ENCODE measurements at regions not wholly inside any gene's neighbourhood (a gene's known extent, or its start where the extent isn't known, plus 50 kb on each side); places are given as distances from the start of the nearest gene placed in this dataset.

DNA sequence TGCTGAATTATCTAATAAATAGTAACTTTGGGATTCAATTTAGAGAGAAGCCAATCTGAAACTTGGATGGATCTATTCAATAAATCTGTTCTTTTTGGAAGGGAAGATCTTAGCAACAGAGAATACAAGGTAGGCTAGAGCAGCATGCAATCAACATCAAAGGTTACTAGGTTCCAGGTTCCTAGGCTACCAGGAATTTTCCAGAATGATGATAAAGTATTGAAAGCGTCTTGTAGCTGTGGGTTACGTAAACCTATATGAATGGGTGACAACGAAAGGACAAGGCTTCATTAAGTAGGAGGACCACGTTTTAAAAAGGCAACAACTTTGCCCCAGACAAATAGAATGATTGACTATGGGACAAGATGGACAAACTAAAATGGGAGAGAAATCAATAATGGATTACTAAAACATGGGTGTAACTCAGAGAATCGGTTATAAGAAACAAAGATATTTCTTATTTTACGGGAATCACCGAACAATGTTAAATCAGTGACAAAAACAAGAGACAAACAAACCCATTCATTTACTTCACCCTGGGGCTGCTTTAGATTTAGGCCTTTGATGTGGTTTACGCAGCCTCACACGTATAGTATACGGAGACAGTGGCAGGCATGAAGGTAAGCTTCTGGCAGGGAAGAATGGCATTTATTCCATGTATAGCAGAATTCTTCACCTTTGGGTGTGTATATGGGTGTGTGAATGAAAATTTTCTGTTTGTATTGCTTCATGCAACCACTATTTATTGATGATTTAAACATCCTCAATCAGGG is 732.6 kb upstream of the PABPC4L start:
- Histone ChIP-seq H3K4me2 (ENCODE audit: low read length) (no peak overlapping the region), H3K27me3 (ENCODE audit: insufficient read depth, low read length) (no peaks in the 10 kb centered on the region), H3K4me3 (replicated peaks in 1 of 2; ENCODE audit: low read depth in 1 of 2, low read length in 2 of 2) (no peak overlapping the region)

GRCh38 chr4:134915355-134915754 is 713.8 kb upstream of the PABPC4L start:
- Histone ChIP-seq H3K27me3 (ENCODE audit: insufficient read depth, low read length) (no peaks in the 10 kb centered on the region), H3K4me1 (ENCODE audit: control insufficient read depth in 1 of 2, insufficient read depth in 2 of 2, low read length in 2 of 2) (no peaks in the 10 kb centered on the region), H4K20me1 (ENCODE audit: insufficient read depth) (no peaks in the 10 kb centered on the region; the same call in 1 of the 2 replicates), H3K27ac (ENCODE audit: low read depth, low read length) (no peak overlapping the region), H3K4me3 (replicated peaks in 1 of 2; ENCODE audit: low read depth in 1 of 2, low read length in 2 of 2) (no peak overlapping the region), H3K9me2 (ENCODE audit: insufficient read depth) (no peaks in the 10 kb centered on the region), H3K36me3 (ENCODE audit: control insufficient read depth in 1 of 2, insufficient read depth in 2 of 2, low read length in 2 of 2) (no peaks in the 10 kb centered on the region), H3K9me3 (ENCODE audit: control insufficient read depth in 1 of 2, insufficient read depth in 1 of 2, low read depth in 1 of 2, low read length in 2 of 2) (no peaks in the 10 kb centered on the region), H2AFZ (ENCODE audit: low read depth, low read length, poor library complexity, severe bottlenecking) (no peak overlapping the region), H3K9ac (ENCODE audit: low read length) (no peak overlapping the region), H3K79me2 (ENCODE audit: insufficient read depth, low read length) (no peaks in the 10 kb centered on the region), H3K4me2 (ENCODE audit: low read length) (no peak overlapping the region)
- RAD21 ChIA-PET (ENCODE audit: low non-redundant PET in 1 of 2, low total read pairs in 2 of 2, uncharacterized antibody in 2 of 2, unreplicated experiment in 2 of 2), result no interaction called here
- DNase-seq (ENCODE audit: low read depth, low spot score) (no peak), ATAC-seq (no peak)
- no TSS peak for BruUV-seq (replicated peaks)
- POLR2A ChIA-PET, result no interaction called here
- CTCF ChIA-PET, result no interaction called here
- intact Hi-C loops (cut with micrococcal nuclease), result no loop called here
- TF ChIP-seq POLR2AphosphoS5 (IDR thresholded peaks at IDR 0.05; ENCODE audit: low read depth, low read length) (no peak), EZH2phosphoT487 (IDR thresholded peaks at IDR 0.05; ENCODE audit: borderline replicate concordance) (no peak), ZBTB33 (IDR thresholded peaks at IDR 0.05; ENCODE audit: extremely low read depth, insufficient replicate concordance, low read length) (no peak), CEBPB (IDR thresholded peaks at IDR 0.05; ENCODE audit: low read depth) (no peak), ZFX (IDR thresholded peaks at IDR 0.05) (no peak), SP1 (IDR thresholded peaks at IDR 0.05; ENCODE audit: low read depth) (no peak)
- TF ChIP-seq, protein P1, sequence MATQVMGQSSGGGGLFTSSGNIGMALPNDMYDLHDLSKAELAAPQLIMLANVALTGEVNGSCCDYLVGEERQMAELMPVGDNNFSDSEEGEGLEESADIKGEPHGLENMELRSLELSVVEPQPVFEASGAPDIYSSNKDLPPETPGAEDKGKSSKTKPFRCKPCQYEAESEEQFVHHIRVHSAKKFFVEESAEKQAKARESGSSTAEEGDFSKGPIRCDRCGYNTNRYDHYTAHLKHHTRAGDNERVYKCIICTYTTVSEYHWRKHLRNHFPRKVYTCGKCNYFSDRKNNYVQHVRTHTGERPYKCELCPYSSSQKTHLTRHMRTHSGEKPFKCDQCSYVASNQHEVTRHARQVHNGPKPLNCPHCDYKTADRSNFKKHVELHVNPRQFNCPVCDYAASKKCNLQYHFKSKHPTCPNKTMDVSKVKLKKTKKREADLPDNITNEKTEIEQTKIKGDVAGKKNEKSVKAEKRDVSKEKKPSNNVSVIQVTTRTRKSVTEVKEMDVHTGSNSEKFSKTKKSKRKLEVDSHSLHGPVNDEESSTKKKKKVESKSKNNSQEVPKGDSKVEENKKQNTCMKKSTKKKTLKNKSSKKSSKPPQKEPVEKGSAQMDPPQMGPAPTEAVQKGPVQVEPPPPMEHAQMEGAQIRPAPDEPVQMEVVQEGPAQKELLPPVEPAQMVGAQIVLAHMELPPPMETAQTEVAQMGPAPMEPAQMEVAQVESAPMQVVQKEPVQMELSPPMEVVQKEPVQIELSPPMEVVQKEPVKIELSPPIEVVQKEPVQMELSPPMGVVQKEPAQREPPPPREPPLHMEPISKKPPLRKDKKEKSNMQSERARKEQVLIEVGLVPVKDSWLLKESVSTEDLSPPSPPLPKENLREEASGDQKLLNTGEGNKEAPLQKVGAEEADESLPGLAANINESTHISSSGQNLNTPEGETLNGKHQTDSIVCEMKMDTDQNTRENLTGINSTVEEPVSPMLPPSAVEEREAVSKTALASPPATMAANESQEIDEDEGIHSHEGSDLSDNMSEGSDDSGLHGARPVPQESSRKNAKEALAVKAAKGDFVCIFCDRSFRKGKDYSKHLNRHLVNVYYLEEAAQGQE (IDR thresholded peaks at IDR 0.05; ENCODE audit: low read depth), result no peak

More for the DNA sequence above, 732.6 kb upstream of the PABPC4L start:
- H3K79me2 ChIP-seq (ENCODE audit: insufficient read depth, low read length), result no peaks in the 10 kb centered on the region
- CTCF ChIA-PET, result interaction anchor here (1.0 to 2.9 kb wide), 2 partner anchors 1780 to 1787 kb away, joined by 3 to 13 read pairs; no protein-coding TSS in a partner anchor
- H3K9me2 ChIP-seq (ENCODE audit: insufficient read depth), result no peaks in the 10 kb centered on the region
- BruUV-seq (replicated peaks), result no TSS peak
- TF ChIP-seq, protein P2, sequence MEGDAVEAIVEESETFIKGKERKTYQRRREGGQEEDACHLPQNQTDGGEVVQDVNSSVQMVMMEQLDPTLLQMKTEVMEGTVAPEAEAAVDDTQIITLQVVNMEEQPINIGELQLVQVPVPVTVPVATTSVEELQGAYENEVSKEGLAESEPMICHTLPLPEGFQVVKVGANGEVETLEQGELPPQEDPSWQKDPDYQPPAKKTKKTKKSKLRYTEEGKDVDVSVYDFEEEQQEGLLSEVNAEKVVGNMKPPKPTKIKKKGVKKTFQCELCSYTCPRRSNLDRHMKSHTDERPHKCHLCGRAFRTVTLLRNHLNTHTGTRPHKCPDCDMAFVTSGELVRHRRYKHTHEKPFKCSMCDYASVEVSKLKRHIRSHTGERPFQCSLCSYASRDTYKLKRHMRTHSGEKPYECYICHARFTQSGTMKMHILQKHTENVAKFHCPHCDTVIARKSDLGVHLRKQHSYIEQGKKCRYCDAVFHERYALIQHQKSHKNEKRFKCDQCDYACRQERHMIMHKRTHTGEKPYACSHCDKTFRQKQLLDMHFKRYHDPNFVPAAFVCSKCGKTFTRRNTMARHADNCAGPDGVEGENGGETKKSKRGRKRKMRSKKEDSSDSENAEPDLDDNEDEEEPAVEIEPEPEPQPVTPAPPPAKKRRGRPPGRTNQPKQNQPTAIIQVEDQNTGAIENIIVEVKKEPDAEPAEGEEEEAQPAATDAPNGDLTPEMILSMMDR (IDR thresholded peaks at IDR 0.05 in 2 of 3, conservative IDR thresholded peaks at IDR 0.05 in 1 of 3; ENCODE audit: borderline replicate concordance in 1 of 3, insufficient read depth in 1 of 3, low read depth in 2 of 3, low read length in 2 of 3), result no peak
- TF ChIP-seq RAD21 (IDR thresholded peaks at IDR 0.05; ENCODE audit: low read depth), result no peak
- TF ChIP-seq POLR2AphosphoS5 (IDR thresholded peaks at IDR 0.05; ENCODE audit: low read depth, low read length), result no peak
- TF ChIP-seq ZFX (IDR thresholded peaks at IDR 0.05), result no peak
- no peak for TF ChIP-seq TCF7L2 (IDR thresholded peaks at IDR 0.05; ENCODE audit: borderline replicate concordance, extremely low read depth, insufficient read depth, insufficient read length)
- no peak overlapping the region for H2AFZ ChIP-seq (ENCODE audit: low read depth, low read length, poor library complexity, severe bottlenecking)
- no peaks in the 10 kb centered on the region for H3K4me1 ChIP-seq (ENCODE audit: control insufficient read depth in 1 of 2, insufficient read depth in 2 of 2, low read length in 2 of 2)
- RAD21 ChIA-PET (ENCODE audit: low non-redundant PET in 1 of 2, low total read pairs in 2 of 2, uncharacterized antibody in 2 of 2, unreplicated experiment in 2 of 2), result no interaction called here
- ATAC-seq, result no peak
- H3K27ac ChIP-seq (ENCODE audit: low read depth, low read length), result no peak overlapping the region
- DNase-seq (ENCODE audit: low read depth, low spot score), result no peak
- POLR2A ChIA-PET, result no interaction called here
- H3K9me3 ChIP-seq (ENCODE audit: control insufficient read depth in 1 of 2, insufficient read depth in 1 of 2, low read depth in 1 of 2, low read length in 2 of 2), result no peaks in the 10 kb centered on the region
- no peak overlapping the region for H3K9ac ChIP-seq (ENCODE audit: low read length)
- no peaks in the 10 kb centered on the region for H4K20me1 ChIP-seq (ENCODE audit: insufficient read depth)
- intact Hi-C loops (cut with micrococcal nuclease), result no loop called here
- no peaks in the 10 kb centered on the region for H3K36me3 ChIP-seq (ENCODE audit: control insufficient read depth in 1 of 2, insufficient read depth in 2 of 2, low read length in 2 of 2)

Data from HCT116 (cell line).